Neutrophil (primary cell): ENCODE measurements at regions not wholly inside any gene's neighbourhood (a gene's known extent, or its start where the extent isn't known, plus 50 kb on each side); places are given as distances from the start of the nearest gene placed in this dataset.
"Not testable (repeated sequence)": the region's sequence is repeated elsewhere in the genome, so short reads cannot be mapped to it uniquely, and the experiment has no call there.

Experiments used
- H3K27ac ChIP-seq: fragments of 200-600 bp; sonication (generic); 2 replicates; pipeline ENCODE4 v1.5.1; 2016; ENCODE audit warnings: mild to moderate bottlenecking, moderate library complexity
- H3K27me3 ChIP-seq: fragments of 200-600 bp; sonication (generic); 2 replicates; pipeline ENCODE4 v1.6.0; 2016; ENCODE audit warnings: mild to moderate bottlenecking
- H3K36me3 ChIP-seq: fragments of 200-600 bp; sonication (generic); 2 replicates; pipeline ENCODE4 v1.5.1; 2017
- H3K4me1 ChIP-seq, 2 experiments: fragments of 200-600 bp in 1 of 2; sonication (generic) in 1 of 2; 1 replicate in 1 of 2; 2 replicates in 1 of 2; pipeline versions ENCODE4 v1.5.1 to v1.6.1; 2013 to 2016; ENCODE audit warnings: low read depth in 1 of 2, low read length in 1 of 2, mild to moderate bottlenecking in 1 of 2, moderate library complexity in 1 of 2; ENCODE audit not compliant: control insufficient read depth in 1 of 2, insufficient read depth in 1 of 2
- H3K4me3 ChIP-seq, 2 experiments: fragments of 200-600 bp in 1 of 2; sonication (generic) in 1 of 2; 1 replicate in 1 of 2; 2 replicates in 1 of 2; pipeline ENCODE4 v1.5.1; 2013 to 2016; ENCODE audit warnings: low read depth in 1 of 2, low read length in 1 of 2, mild to moderate bottlenecking in 1 of 2, moderate library complexity in 1 of 2
- H3K9me3 ChIP-seq: fragments of 200-600 bp; sonication (generic); 2 replicates; pipeline ENCODE4 v1.5.1; 2016
- CTCF ChIP-seq: fragments of 200-600 bp; sonication (generic); IDR thresholded peaks from 2 replicates; pipeline ENCODE4 v1.5.1; 2016; ENCODE audit warnings: antibody characterized with exemption

DNA sequence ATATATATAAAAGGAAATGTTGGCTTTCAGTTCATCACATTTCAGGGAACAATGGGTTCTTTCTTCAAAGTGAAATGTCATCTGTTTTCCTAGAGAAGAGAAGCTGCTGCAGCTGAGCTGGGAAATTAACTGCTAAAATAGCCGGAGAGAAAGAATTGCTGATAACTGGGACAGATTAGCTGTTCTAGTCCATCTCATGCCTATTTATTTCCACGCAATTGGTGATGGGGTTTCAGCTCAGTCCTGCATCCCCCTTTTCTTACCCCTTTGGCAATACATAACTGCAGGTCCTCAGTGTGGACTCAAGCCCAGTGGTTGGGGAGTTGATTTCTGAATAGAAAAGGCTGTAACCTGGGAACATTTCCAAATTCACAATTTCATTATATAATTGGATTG lies 436.9 kb upstream of the TMEM132C start:
- no peak for TF ChIP-seq CTCF
- no peaks in the 10 kb centered on the region for H3K27me3 ChIP-seq

GRCh38 chr12:127830730-127831129 lies 436.2 kb upstream of the TMEM132C start:
- Histone ChIP-seq H3K27ac (no peak overlapping the region), H3K36me3 (no peaks in the 10 kb centered on the region), H3K4me3 (no peak overlapping the region), H3K9me3 (no peaks in the 10 kb centered on the region), H3K27me3 (no peaks in the 10 kb centered on the region), H3K4me1 (no peaks in the 10 kb centered on the region)
- TF ChIP-seq CTCF, result no peak

More for the DNA sequence above, 436.9 kb upstream of the TMEM132C start:
- no peak overlapping the region for H3K4me3 ChIP-seq
- no peaks in the 10 kb centered on the region for H3K4me1 ChIP-seq
- no peaks in the 10 kb centered on the region for H3K36me3 ChIP-seq
- H3K27ac ChIP-seq, result no peak overlapping the region
- no peaks in the 10 kb centered on the region for H3K9me3 ChIP-seq

DNA sequence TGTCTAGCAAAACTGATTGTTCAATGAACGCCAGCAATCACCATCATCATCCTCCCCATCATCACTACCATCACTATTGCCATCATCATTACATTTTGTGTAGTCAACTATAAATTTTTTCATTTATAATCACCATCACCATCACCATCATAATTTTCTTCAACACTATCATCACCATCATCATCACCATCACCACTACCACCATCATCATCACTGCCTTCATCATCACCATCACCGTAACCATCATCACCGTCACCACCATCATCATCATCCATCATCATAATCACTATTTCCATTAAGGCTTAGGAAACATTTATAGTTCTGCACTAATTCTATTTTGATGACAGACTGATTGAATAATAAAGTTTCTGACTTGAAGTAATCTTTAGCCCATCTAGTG lies 434.8 kb upstream of the TMEM132C start:
- Histone ChIP-seq H3K36me3 (no peaks in the 10 kb centered on the region), H3K27me3 (no peaks in the 10 kb centered on the region), H3K4me3 (no peak overlapping the region), H3K4me1 (no peaks in the 10 kb centered on the region), H3K9me3 (no peaks in the 10 kb centered on the region), H3K27ac (no peak overlapping the region)
- TF ChIP-seq CTCF, result no peak

GRCh38 chr12:127836802-127837201 lies 430.2 kb upstream of the TMEM132C start:
- H3K27me3 ChIP-seq, H3K4me1 ChIP-seq, H3K36me3 ChIP-seq, H3K27ac ChIP-seq, H3K9me3 ChIP-seq, H3K4me3 ChIP-seq: not testable (repeated sequence)

DNA sequence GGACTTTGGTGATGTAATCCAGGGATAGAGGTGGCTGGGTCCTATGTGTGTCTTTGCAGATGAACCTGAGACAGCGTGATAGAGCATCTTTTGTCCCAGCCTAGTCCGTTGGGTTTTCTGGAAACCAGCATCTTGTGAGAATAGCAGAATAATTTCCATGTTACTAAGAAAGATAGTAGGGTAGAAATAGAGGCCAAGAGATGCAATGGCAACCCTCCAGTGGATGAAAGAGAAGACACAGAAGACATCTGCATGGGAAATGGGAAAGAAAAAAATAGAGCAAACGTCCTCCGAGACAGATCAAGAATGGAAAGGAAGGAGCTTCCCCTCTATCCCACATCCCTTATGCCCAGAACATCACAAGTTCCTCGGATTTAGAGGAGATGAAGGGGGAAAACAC lies 409.3 kb upstream of the TMEM132C start:
- H3K36me3 ChIP-seq, result no peaks in the 10 kb centered on the region
- TF ChIP-seq CTCF, result no peak
- no peaks in the 10 kb centered on the region for H3K9me3 ChIP-seq
- no peaks in the 10 kb centered on the region for H3K27me3 ChIP-seq
- H3K27ac ChIP-seq, result no peak overlapping the region
- H3K4me3 ChIP-seq, result no peak overlapping the region
- no peaks in the 10 kb centered on the region for H3K4me1 ChIP-seq

DNA sequence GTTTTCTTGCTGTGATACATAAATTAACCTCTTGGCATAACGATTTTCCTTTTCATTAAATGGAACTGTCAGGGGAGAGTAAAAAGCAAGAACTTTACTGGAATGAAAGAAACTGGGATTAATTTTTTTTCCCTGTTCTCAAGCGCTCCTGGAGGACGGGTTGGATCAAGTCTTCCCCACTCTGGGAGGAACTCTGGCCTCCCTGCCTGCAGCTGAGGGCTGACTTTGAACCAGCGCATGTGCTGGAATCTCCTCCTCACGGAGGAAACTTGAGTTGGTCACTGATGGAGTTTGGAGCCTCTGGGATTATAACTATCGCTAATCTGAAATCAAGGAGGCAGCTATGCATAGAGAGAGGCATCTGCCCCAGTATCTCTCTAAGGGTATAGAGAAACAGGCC lies 406.4 kb upstream of the TMEM132C start:
- Histone ChIP-seq H3K9me3 (no peaks in the 10 kb centered on the region), H3K4me3 (no peak overlapping the region), H3K4me1 (no peaks in the 10 kb centered on the region), H3K27ac (no peak overlapping the region), H3K27me3 (no peaks in the 10 kb centered on the region), H3K36me3 (no peaks in the 10 kb centered on the region)
- TF ChIP-seq CTCF, result no peak
